Dendritic cell treated with granulocyte-macrophage colony-stimulating factor and Interleukin-4, amounts not matched to agents 40 ng/mL and 50 ng/mL, for 4 days (primary cell): ENCODE measurements at regions not wholly inside any gene's neighbourhood (a gene's known extent, or its start where the extent isn't known, plus 50 kb on each side); places are given as distances from the start of the nearest gene placed in this dataset.
"Not testable (repeated sequence)": the region's sequence is repeated elsewhere in the genome, so short reads cannot be mapped to it uniquely, and the experiment has no call there.

Source experiments
- H3K27ac Mint-ChIP-seq: one replicate; pipeline ENCODE4 v1.8.0; 2022; ENCODE audit warnings: mild to moderate bottlenecking, mixed read lengths
- H3K27me3 Mint-ChIP-seq: one replicate; pipeline ENCODE4 v1.8.0; 2022; ENCODE audit warnings: mild to moderate bottlenecking, mixed read lengths
- H3K36me3 Mint-ChIP-seq: one replicate; pipeline ENCODE4 v1.8.0; 2022; ENCODE audit warnings: low read depth, mixed read lengths
- H3K4me1 Mint-ChIP-seq: one replicate; pipeline ENCODE4 v1.8.0; 2022; ENCODE audit warnings: low read depth, mixed read lengths
- H3K4me3 Mint-ChIP-seq: one replicate; pipeline ENCODE4 v1.8.0; 2022; ENCODE audit warnings: mild to moderate bottlenecking, moderate library complexity, mixed read lengths
- H3K9me3 Mint-ChIP-seq: one replicate; pipeline ENCODE4 v1.8.0; 2022; ENCODE audit warnings: mixed read lengths
- intact Hi-C: fragments of 100-400 bp; cut with micrococcal nuclease; formaldehyde crosslinking; loops from one replicate; pipeline ENCODE4 v1.15.0; 2022

GRCh38 chr13:55120631-55121030 is 2020.1 kb upstream of the PRR20A start:
- no peak overlapping the region for H3K27ac Mint-ChIP-seq
- no peaks in the 10 kb centered on the region for H3K9me3 Mint-ChIP-seq
- no peak overlapping the region for H3K4me3 Mint-ChIP-seq
- no peaks in the 10 kb centered on the region for H3K36me3 Mint-ChIP-seq
- no peaks in the 10 kb centered on the region for H3K4me1 Mint-ChIP-seq
- no peaks in the 10 kb centered on the region for H3K27me3 Mint-ChIP-seq
- intact Hi-C loops = no loop called here

- H3K27ac Mint-ChIP-seq = no peak overlapping the region
- peaks cover 44% of the 10 kb centered on the region for H3K9me3 Mint-ChIP-seq
- H3K27me3 Mint-ChIP-seq = no peaks in the 10 kb centered on the region
- no peaks in the 10 kb centered on the region for H3K4me1 Mint-ChIP-seq
- no peaks in the 10 kb centered on the region for H3K36me3 Mint-ChIP-seq
- no peak overlapping the region for H3K4me3 Mint-ChIP-seq
- intact Hi-C loops = no loop called here
Observed at GRCh38 chr13:55155046-55155445, 1985.7 kb upstream of the PRR20A start.

- Mint-ChIP-seq H3K36me3 (no peaks in the 10 kb centered on the region), H3K27ac (no peak overlapping the region), H3K4me1 (no peaks in the 10 kb centered on the region), H3K9me3 (peaks cover 42% of the 10 kb centered on the region), H3K4me3 (no peak overlapping the region), H3K27me3 (no peaks in the 10 kb centered on the region)
- intact Hi-C loops = no loop called here
Observed at GRCh38 chr13:55159765-55160164, 1981.0 kb upstream of the PRR20A start.

- Mint-ChIP-seq H3K4me1 (no peaks in the 10 kb centered on the region), H3K9me3 (peaks cover 44% of the 10 kb centered on the region), H3K27ac (no peak overlapping the region), H3K4me3 (no peak overlapping the region), H3K36me3 (no peaks in the 10 kb centered on the region), H3K27me3 (no peaks in the 10 kb centered on the region)
- intact Hi-C loops = no loop called here
Observed at GRCh38 chr13:55160867-55161266, 1979.9 kb upstream of the PRR20A start.

GRCh38 chr13:55178582-55178981 is 1962.1 kb upstream of the PRR20A start:
- H3K9me3 Mint-ChIP-seq = peaks cover 49% of the 10 kb centered on the region
- H3K36me3 Mint-ChIP-seq, H3K4me1 Mint-ChIP-seq, intact Hi-C loops, H3K4me3 Mint-ChIP-seq, H3K27ac Mint-ChIP-seq, H3K27me3 Mint-ChIP-seq: not testable (repeated sequence)

- intact Hi-C loops = no loop called here
- no peaks in the 10 kb centered on the region for H3K9me3 Mint-ChIP-seq
- no peaks in the 10 kb centered on the region for H3K27me3 Mint-ChIP-seq
- H3K27ac Mint-ChIP-seq = no peak overlapping the region
- H3K4me3 Mint-ChIP-seq = no peak overlapping the region
- H3K4me1 Mint-ChIP-seq = no peaks in the 10 kb centered on the region
- H3K36me3 Mint-ChIP-seq = no peaks in the 10 kb centered on the region
Observed at GRCh38 chr13:55190996-55191395, 1949.7 kb upstream of the PRR20A start.

GRCh38 chr13:55199134-55199533 is 1941.6 kb upstream of the PRR20A start:
- H3K36me3 Mint-ChIP-seq = no peaks in the 10 kb centered on the region
- no peaks in the 10 kb centered on the region for H3K4me1 Mint-ChIP-seq
- H3K27me3 Mint-ChIP-seq = no peaks in the 10 kb centered on the region
- no peak overlapping the region for H3K4me3 Mint-ChIP-seq
- H3K9me3 Mint-ChIP-seq = peaks cover 30% of the 10 kb centered on the region
- no peak overlapping the region for H3K27ac Mint-ChIP-seq
- intact Hi-C loops = no loop called here

GRCh38 chr13:55214841-55215345 is 1925.8 kb upstream of the PRR20A start:
- intact Hi-C loops = no loop called here
- Mint-ChIP-seq H3K4me3 (no peak overlapping the region), H3K27ac (no peak overlapping the region), H3K36me3 (no peaks in the 10 kb centered on the region), H3K9me3 (no peaks in the 10 kb centered on the region), H3K4me1 (no peaks in the 10 kb centered on the region), H3K27me3 (no peaks in the 10 kb centered on the region)

GRCh38 chr13:55219538-55219937 is 1921.2 kb upstream of the PRR20A start:
- no peaks in the 10 kb centered on the region for H3K9me3 Mint-ChIP-seq
- H3K36me3 Mint-ChIP-seq = no peaks in the 10 kb centered on the region
- H3K4me1 Mint-ChIP-seq = no peaks in the 10 kb centered on the region
- intact Hi-C loops = no loop called here
- no peak overlapping the region for H3K4me3 Mint-ChIP-seq
- no peaks in the 10 kb centered on the region for H3K27me3 Mint-ChIP-seq
- no peak overlapping the region for H3K27ac Mint-ChIP-seq

GRCh38 chr13:55229906-55230569 is 1910.7 kb upstream of the PRR20A start:
- Mint-ChIP-seq H3K4me1 (no peaks in the 10 kb centered on the region), H3K4me3 (no peak overlapping the region), H3K27me3 (no peaks in the 10 kb centered on the region), H3K36me3 (no peaks in the 10 kb centered on the region), H3K9me3 (peaks cover 9% of the 10 kb centered on the region), H3K27ac (no peak overlapping the region)
- intact Hi-C loops = no loop called here

GRCh38 chr13:55230570-55230908 is 1910.2 kb upstream of the PRR20A start:
- H3K27me3 Mint-ChIP-seq = no peaks in the 10 kb centered on the region
- H3K4me1 Mint-ChIP-seq = no peaks in the 10 kb centered on the region
- H3K36me3 Mint-ChIP-seq = no peaks in the 10 kb centered on the region
- H3K9me3 Mint-ChIP-seq = peaks cover 9% of the 10 kb centered on the region
- H3K27ac Mint-ChIP-seq = no peak overlapping the region
- H3K4me3 Mint-ChIP-seq = no peak overlapping the region
- intact Hi-C loops = no loop called here

GRCh38 chr13:55234311-55234710 is 1906.4 kb upstream of the PRR20A start:
- Mint-ChIP-seq H3K4me3 (no peak overlapping the region), H3K9me3 (peaks cover 9% of the 10 kb centered on the region), H3K27me3 (no peaks in the 10 kb centered on the region), H3K36me3 (no peaks in the 10 kb centered on the region), H3K27ac (no peak overlapping the region), H3K4me1 (no peaks in the 10 kb centered on the region)
- intact Hi-C loops = no loop called here

- intact Hi-C loops = no loop called here
- Mint-ChIP-seq H3K27me3 (no peaks in the 10 kb centered on the region), H3K4me1 (no peaks in the 10 kb centered on the region), H3K27ac (no peak overlapping the region), H3K9me3 (peaks cover 12% of the 10 kb centered on the region), H3K4me3 (no peak overlapping the region), H3K36me3 (no peaks in the 10 kb centered on the region)
Observed at GRCh38 chr13:55245005-55245644, 1895.6 kb upstream of the PRR20A start.

- H3K4me1 Mint-ChIP-seq = no peaks in the 10 kb centered on the region
- no peak overlapping the region for H3K27ac Mint-ChIP-seq
- intact Hi-C loops = no loop called here
- H3K36me3 Mint-ChIP-seq = no peaks in the 10 kb centered on the region
- no peaks in the 10 kb centered on the region for H3K27me3 Mint-ChIP-seq
- H3K9me3 Mint-ChIP-seq = peaks cover 18% of the 10 kb centered on the region
- H3K4me3 Mint-ChIP-seq = no peak overlapping the region
Observed at GRCh38 chr13:55255236-55255635, 1885.5 kb upstream of the PRR20A start.

GRCh38 chr13:55263045-55263444 is 1877.7 kb upstream of the PRR20A start:
- Mint-ChIP-seq H3K27ac (no peak overlapping the region), H3K4me1 (no peaks in the 10 kb centered on the region), H3K27me3 (no peaks in the 10 kb centered on the region)

More at GRCh38 chr13:55263045-55263444, 1877.7 kb upstream of the PRR20A start:
- no peak overlapping the region for H3K4me3 Mint-ChIP-seq
- H3K36me3 Mint-ChIP-seq = no peaks in the 10 kb centered on the region
- intact Hi-C loops = no loop called here
- no peaks in the 10 kb centered on the region for H3K9me3 Mint-ChIP-seq
